H1 (cell line): ENCODE measurements at regions not wholly inside any gene's neighbourhood (a gene's known extent, or its start where the extent isn't known, plus 50 kb on each side); places are given as distances from the start of the nearest gene placed in this dataset.

Experiments
- CTCF ChIA-PET: fragments of 300-600 bp; sonication (Branson Sonifier 250); formaldehyde crosslinking; loops from one replicate; lab custom pipeline; 2021; ENCODE audit not compliant: partially characterized antibody; lab: Charles Lee
- POLR2A ChIA-PET: fragments of 300-600 bp; sonication (Branson Sonifier 250); formaldehyde crosslinking; loops from one replicate; lab custom pipeline; 2021; ENCODE audit warnings: inconsistent platforms; ENCODE audit not compliant: partially characterized antibody; lab: Charles Lee
- DNase-seq, 2 experiments: peaks; one replicate each; pipeline versions ENCODE4 v3.0.0 to v3.0.0-alpha.2; 2010 to 2022; ENCODE audit warnings: low spot score in 2 of 2, low read depth in 1 of 2, mixed read lengths in 1 of 2
- FAIRE-seq: peaks from 2 replicates; lab custom pipeline; 2011; peaks lifted over from hg19 to GRCh38; lab: Jason Lieb, UNC
- H2AFZ ChIP-seq: 2 replicates; pipeline ENCODE4 v1.8.1; 2012; ENCODE audit warnings: low read length, inconsistent platforms
- H2AK5ac ChIP-seq: 2 replicates; pipeline ENCODE4 v1.6.1; 2013; ENCODE audit warnings: low read depth, low read length
- H2BK120ac ChIP-seq: replicated peaks from 2 replicates; pipeline ENCODE3; 2013; ENCODE audit warnings: low read depth, low read length, inconsistent platforms
- H2BK12ac ChIP-seq: 2 replicates; pipeline ENCODE4 v1.6.1; 2013; ENCODE audit warnings: low read depth, low read length
- H2BK15ac ChIP-seq: 2 replicates; pipeline ENCODE4 v1.6.1; 2013; ENCODE audit warnings: low read length
- H2BK20ac ChIP-seq: 2 replicates; pipeline ENCODE4 v1.6.1; 2013; ENCODE audit warnings: low read length
- H2BK5ac ChIP-seq: 2 replicates; pipeline ENCODE4 v1.6.1; 2013; ENCODE audit warnings: low read depth, low read length
- H3K14ac ChIP-seq: 2 replicates; pipeline ENCODE4 v1.6.1; 2013; ENCODE audit warnings: inconsistent platforms; ENCODE audit not compliant: insufficient read length
- H3K18ac ChIP-seq: 2 replicates; pipeline ENCODE4 v1.6.1; 2013; ENCODE audit warnings: low read length; ENCODE audit errors: extremely low read depth
- H3K23ac ChIP-seq: 2 replicates; pipeline ENCODE4 v1.6.1; 2013; ENCODE audit warnings: inconsistent platforms; ENCODE audit not compliant: insufficient read length
- H3K23me2 ChIP-seq: 2 replicates; pipeline ENCODE4 v1.6.1; 2013; ENCODE audit warnings: low read depth, low read length
- H3K27ac ChIP-seq: 2 replicates; pipeline ENCODE4 v1.6.1; 2011; ENCODE audit warnings: low read depth, low read length, inconsistent platforms
- H3K27me3 ChIP-seq, 4 experiments: replicated peaks in 1 of 4; 1 replicate in 1 of 4; 2 replicates in 3 of 4; pipeline versions ENCODE4 v1.6.1 to v1.8.1; 2011 to 2013; ENCODE audit warnings: low read length in 3 of 4, mild to moderate bottlenecking in 3 of 4, inconsistent platforms in 2 of 4, mixed read lengths in 2 of 4, moderate library complexity in 1 of 4; ENCODE audit not compliant: control insufficient read depth in 3 of 4, insufficient read depth in 3 of 4; ENCODE audit errors: extremely low read depth in 1 of 4
- H3K36me3 ChIP-seq, 4 experiments: 2 replicates each; pipeline versions ENCODE4 v1.6.1 to v1.8.1; 2011 to 2013; ENCODE audit warnings: mild to moderate bottlenecking in 4 of 4, low read length in 3 of 4, moderate library complexity in 2 of 4, control low read depth in 1 of 4, inconsistent platforms in 1 of 4; ENCODE audit not compliant: insufficient read depth in 4 of 4, control insufficient read depth in 2 of 4
- H3K4ac ChIP-seq: replicated peaks from 2 replicates; pipeline ENCODE3; 2013; ENCODE audit warnings: low read length, low read depth, mixed read lengths, inconsistent platforms; ENCODE audit not compliant: insufficient read length
- H3K4me1 ChIP-seq, 4 experiments: replicated peaks in 1 of 4; 1 replicate in 1 of 4; 2 replicates in 3 of 4; pipeline versions ENCODE4 v1.6.1 to v1.8.1; 2011 to 2013; ENCODE audit warnings: low read length in 3 of 4, inconsistent platforms in 2 of 4, mixed read lengths in 1 of 4; ENCODE audit not compliant: insufficient read depth in 4 of 4, control insufficient read depth in 3 of 4
- H3K4me2 ChIP-seq, 2 experiments: 2 replicates each; pipeline versions ENCODE4 v1.6.1 to v1.8.1; 2011 to 2013; ENCODE audit warnings: low read depth in 2 of 2, low read length in 2 of 2, control low read depth in 1 of 2, inconsistent platforms in 1 of 2, mild to moderate bottlenecking in 1 of 2; ENCODE audit not compliant: insufficient read depth in 1 of 2
- H3K4me3 ChIP-seq, 4 experiments: fragments of 200-600, 300-600 bp in 1 of 4; sonication (generic), shearing (Covaris generic), sonication (Bioruptor Twin) in 1 of 4; 2 replicates each; pipeline versions ENCODE4 v1.5.1 to v1.8.1; 2011 to 2016; ENCODE audit warnings: low read length in 4 of 4, low read depth in 3 of 4, control low read depth in 2 of 4, inconsistent platforms in 2 of 4, mild to moderate bottlenecking in 2 of 4, mixed read lengths in 1 of 4, moderate library complexity in 1 of 4; ENCODE audit not compliant: insufficient read depth in 2 of 4; ENCODE audit errors: extremely low read depth in 1 of 4
- H3K56ac ChIP-seq: replicated peaks from 2 replicates; pipeline ENCODE3; 2013; ENCODE audit warnings: low read depth, mild to moderate bottlenecking, mixed read lengths, low read length, inconsistent platforms; ENCODE audit not compliant: insufficient read length
- H3K79me1 ChIP-seq: 2 replicates; pipeline ENCODE4 v1.6.1; 2013; ENCODE audit warnings: low read depth, low read length, control low read depth
- H3K79me2 ChIP-seq, 2 experiments: 2 replicates each; pipeline versions ENCODE4 v1.6.1 to v1.8.1; 2012 to 2013; ENCODE audit warnings: low read length in 2 of 2, mild to moderate bottlenecking in 2 of 2, inconsistent platforms in 1 of 2; ENCODE audit not compliant: insufficient read depth in 2 of 2, control insufficient read depth in 1 of 2
- H3K9ac ChIP-seq, 4 experiments: replicated peaks in 1 of 4; 1 replicate in 1 of 4; 2 replicates in 3 of 4; pipeline versions ENCODE4 v1.6.1 to v1.8.1; 2011 to 2013; ENCODE audit warnings: low read depth in 3 of 4, low read length in 3 of 4, control low read depth in 2 of 4, mild to moderate bottlenecking in 2 of 4, moderate library complexity in 2 of 4, inconsistent platforms in 1 of 4; ENCODE audit errors: extremely low read depth in 1 of 4
- H3K9me3 ChIP-seq, 2 experiments: 2 replicates each; pipeline versions ENCODE4 v1.6.1 to v1.8.1; 2012 to 2013; ENCODE audit warnings: mild to moderate bottlenecking in 2 of 2, moderate library complexity in 2 of 2, control low read depth in 1 of 2, inconsistent platforms in 1 of 2, low read depth in 1 of 2, low read length in 1 of 2, mixed read lengths in 1 of 2; ENCODE audit not compliant: insufficient read depth in 2 of 2
- H4K20me1 ChIP-seq, 2 experiments: replicated peaks in 1 of 2; 2 replicates each; pipeline versions ENCODE3 to v1.8.1; 2011 to 2013; ENCODE audit warnings: inconsistent platforms in 2 of 2, low read length in 2 of 2, mild to moderate bottlenecking in 1 of 2; ENCODE audit not compliant: insufficient read depth in 2 of 2, control insufficient read depth in 1 of 2
- H4K5ac ChIP-seq: 2 replicates; pipeline ENCODE4 v1.6.1; 2013; ENCODE audit warnings: low read length, low read depth, mixed read lengths, inconsistent platforms; ENCODE audit not compliant: insufficient read length
- H4K8ac ChIP-seq: 2 replicates; pipeline ENCODE4 v1.8.0; 2013; ENCODE audit warnings: mild to moderate bottlenecking, moderate library complexity, low read length, inconsistent platforms; ENCODE audit not compliant: insufficient read depth; ENCODE audit errors: extremely low read depth
- H4K91ac ChIP-seq: replicated peaks from 2 replicates; pipeline ENCODE3; 2013; ENCODE audit warnings: low read length, mixed read lengths, inconsistent platforms; ENCODE audit not compliant: insufficient read length
- SIX5 ChIP-seq: IDR thresholded peaks from 2 replicates; pipeline ENCODE4 v1.6.1; 2011; ENCODE audit warnings: mild to moderate bottlenecking, low read depth, low read length
- TAF7 ChIP-seq: optimal IDR thresholded peaks from 2 replicates; pipeline ENCODE3; 2011; ENCODE audit warnings: low read depth, mild to moderate bottlenecking, inconsistent platforms, low read length, moderate library complexity, borderline replicate concordance
- WGBS, 2 experiments: shearing (Covaris generic) in 1 of 2; methylation state at CpG; one replicate each; pipeline versions ENCODE4 v1.1.6 to v1.1.7; 2013 to 2015; ENCODE audit warnings: low lambda C conversion rate in 2 of 2, mixed read lengths in 2 of 2, inconsistent platforms in 1 of 2, low coverage in 1 of 2, missing lambda C conversion rate in 1 of 2; ENCODE audit not compliant: insufficient replicate concordance in 2 of 2, insufficient coverage in 1 of 2, insufficient read length in 1 of 2; ENCODE audit errors: extremely low coverage in 1 of 2, missing lambda C conversion rate in 1 of 2; 5-methylcytosine and 5-hydroxymethylcytosine counted together

GRCh38 chr4:151994429-151994828 lies 233.6 kb upstream of the GATB start:
- no peak for FAIRE-seq
- CTCF ChIA-PET, result interaction anchor here (0.6 to 1.0 kb wide), 3 partner anchors 11 to 241 kb away, joined by 3 read pairs; no protein-coding TSS in a partner anchor

More at GRCh38 chr4:151994429-151994828, 233.6 kb upstream of the GATB start:
- DNase-seq, result no peak
- H3K56ac ChIP-seq, result no peak overlapping the region
- H4K20me1 ChIP-seq, result no peaks in the 10 kb centered on the region
- H3K27ac ChIP-seq, result no peak overlapping the region
- H2AK5ac ChIP-seq, result no peak overlapping the region
- H3K23ac ChIP-seq, result no peak overlapping the region
- no peaks in the 10 kb centered on the region for H3K79me1 ChIP-seq
- no peak overlapping the region for H3K4me2 ChIP-seq
- TF ChIP-seq TAF7, result no peak
- TF ChIP-seq SIX5, result peak; percentile 23; the same call in 1 of the 2 replicates
- TF ChIP-seq, all 59 proteins: peak for 1
- Histone ChIP-seq H3K23me2 (no peaks in the 10 kb centered on the region), H3K79me2 (no peaks in the 10 kb centered on the region), H3K9ac (no peak overlapping the region), H3K36me3 (no peaks in the 10 kb centered on the region), H2BK20ac (no peak overlapping the region), H3K4me1 (peaks cover 0 to 23% (median 6%) of the 10 kb centered on the region in 4 experiments; a peak in 3 of 7 replicates), H2BK15ac (0 out of 2 replicates have a peak overlapping the region, but pooled peaks have one; percentile 46), H3K27me3 (no peaks in the 10 kb centered on the region), H4K8ac (no peak overlapping the region), H3K14ac (no peak overlapping the region), H2BK5ac (no peak overlapping the region), H3K4me3 (no peak overlapping the region), H3K18ac (no peak overlapping the region), H3K4ac (no peak overlapping the region), H2BK120ac (no peak overlapping the region), H2AFZ (peak overlapping the region; percentile 54; the same call in 1 of the 2 replicates), H4K5ac (no peak overlapping the region), H2BK12ac (no peak overlapping the region), H4K91ac (no peak overlapping the region), H3K9me3 (0 out of 4 replicates have a peak, but pooled peaks cover 0 to 1% of the 10 kb centered on the region in 2 experiments)
- WGBS, 2 experiments, result 100% methylated on average over 3 of the region's 3 CpGs; no CpG with 5 or more reads in 1 of the 2 experiments
- POLR2A ChIA-PET, result no interaction called here
